Esophagus muscularis mucosa (tissue), 4 donors: ENCODE measurements at regions not wholly inside any gene's neighbourhood (a gene's known extent, or its start where the extent isn't known, plus 50 kb on each side); places are given as distances from the start of the nearest gene placed in this dataset.

Experiments
- DNase-seq: peaks from one replicate; pipeline ENCODE4 v3.0.0-alpha.2; 2017; ENCODE audit errors: extremely low spot score
- H3K27ac ChIP-seq, 4 donors: fragments of 200-600 bp; sonication (generic); replicated peaks in 1 of 4; 1 replicate in 3 of 4; 2 replicates in 1 of 4; pipeline ENCODE4 v1.5.1; 2016 to 2019; ENCODE audit warnings: mild to moderate bottlenecking in 1 of 4
- H3K27me3 ChIP-seq, 4 donors: fragments of 200-600 bp; sonication (generic); one replicate each; pipeline versions ENCODE4 v1.5.1 to v1.6.0; 2016 to 2019
- H3K36me3 ChIP-seq, 4 donors: fragments of 200-600 bp; sonication (generic); one replicate each; pipeline ENCODE4 v1.5.1; 2016 to 2019
- H3K4me1 ChIP-seq, 4 donors: fragments of 200-600 bp; sonication (generic); one replicate each; pipeline ENCODE4 v1.5.1; 2016 to 2019
- H3K4me3 ChIP-seq, 4 donors: fragments of 200-600 bp; sonication (generic); 1 replicate in 2 of 4; 2 replicates in 2 of 4; pipeline ENCODE4 v1.5.1; 2016 to 2019; ENCODE audit warnings: mild to moderate bottlenecking in 4 of 4, moderate library complexity in 1 of 4
- H3K9me3 ChIP-seq, 4 donors: fragments of 200-600 bp; sonication (generic); 1 replicate in 3 of 4; 2 replicates in 1 of 4; pipeline ENCODE4 v1.5.1; 2016 to 2019
- EP300 ChIP-seq: sonication (generic); formaldehyde crosslinking; IDR thresholded peaks from one replicate; pipeline ENCODE4 v1.6.1; 2017; ENCODE audit warnings: antibody characterized with exemption
- POLR2A ChIP-seq: fragments of 450-650 bp; IDR thresholded peaks from one replicate; pipeline ENCODE4 v1.6.1; 2017; ENCODE audit warnings: antibody characterized with exemption, moderate library complexity, mild to moderate bottlenecking, low read depth
- POLR2AphosphoS5 ChIP-seq, 2 donors: sonication (generic); formaldehyde crosslinking; IDR thresholded peaks; one replicate each; pipeline ENCODE4 v1.6.1; 2017; ENCODE audit warnings: antibody characterized with exemption in 2 of 2
- WGBS: methylation state at CpG from one replicate; pipeline ENCODE4 v1.1.5; 2018; 5-methylcytosine and 5-hydroxymethylcytosine counted together
- intact Hi-C: fragments of 100-400 bp; cut with DNase I; formaldehyde crosslinking; loops from one replicate; pipeline ENCODE4 v1.15.1; 2023
- TF ChIP-seq, protein P1 (sequence below), 3 experiments: fragments of 200-600 bp in 2 of 3; fragments of 450-650 bp in 1 of 3; sonication (generic) in 2 of 3; IDR thresholded peaks; one replicate each; pipeline ENCODE4 v1.5.1; 2017 to 2019; ENCODE audit warnings: antibody characterized with exemption in 3 of 3, mild to moderate bottlenecking in 2 of 3, moderate library complexity in 1 of 3

GRCh38 chr2:239588451-239589269, 187.8 kb upstream of the HDAC4 start:
- WGBS: 92% methylated on average over 11 of the region's 13 CpGs
- no peak for DNase-seq
- intact Hi-C loops: no loop called here
- no peaks in the 10 kb centered on the region for H3K4me1 ChIP-seq
- H3K36me3 ChIP-seq: no peaks in the 10 kb centered on the region
- peaks cover 0 to 4% (median 0%) of the 10 kb centered on the region in 4 donors for H3K27me3 ChIP-seq
- no peak overlapping the region for H3K4me3 ChIP-seq
- TF ChIP-seq POLR2A (no peak), POLR2AphosphoS5 (IDR thresholded peaks at IDR 0.05) (no peak), EP300 (no peak)
- TF ChIP-seq, protein P1, sequence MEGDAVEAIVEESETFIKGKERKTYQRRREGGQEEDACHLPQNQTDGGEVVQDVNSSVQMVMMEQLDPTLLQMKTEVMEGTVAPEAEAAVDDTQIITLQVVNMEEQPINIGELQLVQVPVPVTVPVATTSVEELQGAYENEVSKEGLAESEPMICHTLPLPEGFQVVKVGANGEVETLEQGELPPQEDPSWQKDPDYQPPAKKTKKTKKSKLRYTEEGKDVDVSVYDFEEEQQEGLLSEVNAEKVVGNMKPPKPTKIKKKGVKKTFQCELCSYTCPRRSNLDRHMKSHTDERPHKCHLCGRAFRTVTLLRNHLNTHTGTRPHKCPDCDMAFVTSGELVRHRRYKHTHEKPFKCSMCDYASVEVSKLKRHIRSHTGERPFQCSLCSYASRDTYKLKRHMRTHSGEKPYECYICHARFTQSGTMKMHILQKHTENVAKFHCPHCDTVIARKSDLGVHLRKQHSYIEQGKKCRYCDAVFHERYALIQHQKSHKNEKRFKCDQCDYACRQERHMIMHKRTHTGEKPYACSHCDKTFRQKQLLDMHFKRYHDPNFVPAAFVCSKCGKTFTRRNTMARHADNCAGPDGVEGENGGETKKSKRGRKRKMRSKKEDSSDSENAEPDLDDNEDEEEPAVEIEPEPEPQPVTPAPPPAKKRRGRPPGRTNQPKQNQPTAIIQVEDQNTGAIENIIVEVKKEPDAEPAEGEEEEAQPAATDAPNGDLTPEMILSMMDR (IDR thresholded peaks at IDR 0.05): no peak
- no peaks in the 10 kb centered on the region for H3K9me3 ChIP-seq
- no peak overlapping the region for H3K27ac ChIP-seq

- TF ChIP-seq EP300 (no peak), POLR2AphosphoS5 (IDR thresholded peaks at IDR 0.05) (no peak), POLR2A (no peak)
- TF ChIP-seq, protein P1 (IDR thresholded peaks at IDR 0.05): no peak
- Histone ChIP-seq H3K36me3 (no peaks in the 10 kb centered on the region), H3K9me3 (no peaks in the 10 kb centered on the region), H3K27ac (no peak overlapping the region), H3K4me1 (no peaks in the 10 kb centered on the region), H3K4me3 (no peak overlapping the region), H3K27me3 (peaks cover 0 to 4% (median 0%) of the 10 kb centered on the region in 4 donors)
- intact Hi-C loops: no loop called here
- DNase-seq: no peak
- 58% methylated on average over 12 of the region's 14 CpGs for WGBS
These were observed 187.0 kb upstream of the HDAC4 start for GRCh38 chr2:239587841-239588240.

DNA sequence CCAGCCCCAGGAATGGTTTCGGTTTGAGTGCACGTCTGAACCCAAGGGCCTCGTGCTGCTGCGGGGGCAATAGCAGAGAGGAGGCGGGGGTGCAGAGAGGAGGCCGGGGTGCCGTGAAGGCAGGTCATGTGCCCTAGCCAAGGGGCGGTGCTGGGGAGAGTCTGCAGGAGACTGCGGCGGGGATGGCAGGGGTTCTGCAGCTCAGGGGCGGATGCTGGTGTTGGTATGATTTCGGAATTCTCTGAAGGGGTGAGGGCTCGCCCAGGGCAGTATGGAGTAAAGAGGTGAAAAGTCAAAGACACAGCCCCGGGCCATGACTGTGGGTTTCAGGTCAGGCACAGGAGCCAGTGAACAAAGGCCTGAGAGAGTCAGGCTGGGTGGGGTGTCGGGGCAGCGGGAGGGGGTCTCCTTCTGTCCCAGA, 186.5 kb upstream of the HDAC4 start:
- WGBS: 86% methylated on average over 16 of the region's 16 CpGs
- no peak for DNase-seq
- Histone ChIP-seq H3K36me3 (no peaks in the 10 kb centered on the region), H3K4me1 (no peaks in the 10 kb centered on the region), H3K4me3 (no peak overlapping the region), H3K27me3 (peaks cover 0 to 4% (median 0%) of the 10 kb centered on the region in 4 donors), H3K9me3 (no peaks in the 10 kb centered on the region), H3K27ac (no peak overlapping the region)
- intact Hi-C loops: no loop called here
- no peak for TF ChIP-seq POLR2A
- TF ChIP-seq, protein P1 (IDR thresholded peaks at IDR 0.05): no peak
- no peak for TF ChIP-seq EP300
- no peak for TF ChIP-seq POLR2AphosphoS5 (IDR thresholded peaks at IDR 0.05)

GRCh38 chr2:239586651-239587310, 186.0 kb upstream of the HDAC4 start:
- 84% methylated on average over 22 of the region's 22 CpGs for WGBS
- H3K27ac ChIP-seq: no peak overlapping the region

DNA sequence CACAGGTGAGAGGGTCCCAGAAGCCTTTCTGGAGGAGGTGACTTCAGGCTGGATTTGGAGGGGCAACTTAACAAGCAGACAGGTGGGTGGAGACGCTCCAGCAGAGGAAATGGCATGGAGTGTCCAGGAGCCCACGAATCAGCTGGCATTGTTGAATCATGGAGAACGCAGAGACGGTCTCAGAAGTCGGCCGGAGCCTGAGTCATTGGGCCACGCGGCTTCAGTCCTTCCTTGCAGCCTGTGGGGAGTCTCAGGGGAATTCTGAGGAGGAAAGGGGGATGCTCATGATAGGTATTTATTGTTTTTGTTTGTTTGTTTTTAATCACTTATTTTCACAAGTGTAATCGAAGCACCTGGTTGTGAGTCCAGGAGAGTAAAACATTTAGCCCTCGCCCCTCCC, 184.6 kb upstream of the HDAC4 start:
- TF ChIP-seq POLR2A: no peak
- no peak for TF ChIP-seq POLR2AphosphoS5 (IDR thresholded peaks at IDR 0.05)
- TF ChIP-seq, protein P1 (IDR thresholded peaks at IDR 0.05): no peak
- TF ChIP-seq EP300: no peak
- H3K4me1 ChIP-seq: no peaks in the 10 kb centered on the region
- no peak overlapping the region for H3K4me3 ChIP-seq
- no peaks in the 10 kb centered on the region for H3K9me3 ChIP-seq
- intact Hi-C loops: no loop called here
- WGBS: 80% methylated on average over 10 of the region's 10 CpGs
- DNase-seq: no peak
- H3K36me3 ChIP-seq: no peaks in the 10 kb centered on the region
- H3K27me3 ChIP-seq: peaks cover 0 to 4% (median 0%) of the 10 kb centered on the region in 4 donors
- no peak overlapping the region for H3K27ac ChIP-seq

More at GRCh38 chr2:239586651-239587310, 186.0 kb upstream of the HDAC4 start:
- DNase-seq: no peak
- H3K9me3 ChIP-seq: no peaks in the 10 kb centered on the region
- no peaks in the 10 kb centered on the region for H3K4me1 ChIP-seq
- H3K4me3 ChIP-seq: no peak overlapping the region
- no peaks in the 10 kb centered on the region for H3K36me3 ChIP-seq
- intact Hi-C loops: no loop called here
- TF ChIP-seq POLR2A: no peak
- no peak for TF ChIP-seq POLR2AphosphoS5 (IDR thresholded peaks at IDR 0.05)
- peaks cover 0 to 4% (median 0%) of the 10 kb centered on the region in 4 donors for H3K27me3 ChIP-seq
